ENCODE measurements at regions not wholly inside any gene's neighbourhood (a gene's known extent, or its start where the extent isn't known, plus 50 kb on each side); places are given as distances from the start of the nearest gene placed in this dataset.

DNA sequence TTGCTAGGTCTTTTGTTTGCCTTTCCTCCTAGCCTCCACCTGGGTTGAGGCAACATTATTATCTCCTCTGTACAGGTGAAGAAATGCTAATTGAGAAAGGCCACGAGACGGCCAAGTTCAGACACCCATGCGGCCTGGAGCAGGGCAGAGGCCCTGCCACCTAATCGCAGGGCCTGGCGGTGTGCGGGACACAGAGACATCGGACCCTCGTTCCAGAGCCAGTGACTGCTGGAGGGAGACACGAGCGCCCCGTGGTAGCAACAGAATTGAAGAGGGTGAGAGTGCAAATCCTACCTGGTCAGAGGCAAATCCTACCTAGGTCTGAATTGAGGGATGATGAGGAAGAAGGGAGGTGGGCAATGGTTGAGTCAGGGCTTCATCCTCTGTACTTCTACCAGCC, 113.8 kb upstream of the MEF2A start:
- TF ChIP-seq, protein P1, sequence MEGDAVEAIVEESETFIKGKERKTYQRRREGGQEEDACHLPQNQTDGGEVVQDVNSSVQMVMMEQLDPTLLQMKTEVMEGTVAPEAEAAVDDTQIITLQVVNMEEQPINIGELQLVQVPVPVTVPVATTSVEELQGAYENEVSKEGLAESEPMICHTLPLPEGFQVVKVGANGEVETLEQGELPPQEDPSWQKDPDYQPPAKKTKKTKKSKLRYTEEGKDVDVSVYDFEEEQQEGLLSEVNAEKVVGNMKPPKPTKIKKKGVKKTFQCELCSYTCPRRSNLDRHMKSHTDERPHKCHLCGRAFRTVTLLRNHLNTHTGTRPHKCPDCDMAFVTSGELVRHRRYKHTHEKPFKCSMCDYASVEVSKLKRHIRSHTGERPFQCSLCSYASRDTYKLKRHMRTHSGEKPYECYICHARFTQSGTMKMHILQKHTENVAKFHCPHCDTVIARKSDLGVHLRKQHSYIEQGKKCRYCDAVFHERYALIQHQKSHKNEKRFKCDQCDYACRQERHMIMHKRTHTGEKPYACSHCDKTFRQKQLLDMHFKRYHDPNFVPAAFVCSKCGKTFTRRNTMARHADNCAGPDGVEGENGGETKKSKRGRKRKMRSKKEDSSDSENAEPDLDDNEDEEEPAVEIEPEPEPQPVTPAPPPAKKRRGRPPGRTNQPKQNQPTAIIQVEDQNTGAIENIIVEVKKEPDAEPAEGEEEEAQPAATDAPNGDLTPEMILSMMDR (IDR thresholded peaks at IDR 0.05; ENCODE audit: low read depth, low read length, missing control alignments) = no peak
- DNase-seq (ENCODE audit: low read depth) = no peak
- in situ Hi-C loops (cut with HindIII; ENCODE audit: low sequenced_read_pairs) = no loop called here
- no peak overlapping the region for H3K4me3 ChIP-seq (ENCODE audit: low read depth, low read length)

DNA sequence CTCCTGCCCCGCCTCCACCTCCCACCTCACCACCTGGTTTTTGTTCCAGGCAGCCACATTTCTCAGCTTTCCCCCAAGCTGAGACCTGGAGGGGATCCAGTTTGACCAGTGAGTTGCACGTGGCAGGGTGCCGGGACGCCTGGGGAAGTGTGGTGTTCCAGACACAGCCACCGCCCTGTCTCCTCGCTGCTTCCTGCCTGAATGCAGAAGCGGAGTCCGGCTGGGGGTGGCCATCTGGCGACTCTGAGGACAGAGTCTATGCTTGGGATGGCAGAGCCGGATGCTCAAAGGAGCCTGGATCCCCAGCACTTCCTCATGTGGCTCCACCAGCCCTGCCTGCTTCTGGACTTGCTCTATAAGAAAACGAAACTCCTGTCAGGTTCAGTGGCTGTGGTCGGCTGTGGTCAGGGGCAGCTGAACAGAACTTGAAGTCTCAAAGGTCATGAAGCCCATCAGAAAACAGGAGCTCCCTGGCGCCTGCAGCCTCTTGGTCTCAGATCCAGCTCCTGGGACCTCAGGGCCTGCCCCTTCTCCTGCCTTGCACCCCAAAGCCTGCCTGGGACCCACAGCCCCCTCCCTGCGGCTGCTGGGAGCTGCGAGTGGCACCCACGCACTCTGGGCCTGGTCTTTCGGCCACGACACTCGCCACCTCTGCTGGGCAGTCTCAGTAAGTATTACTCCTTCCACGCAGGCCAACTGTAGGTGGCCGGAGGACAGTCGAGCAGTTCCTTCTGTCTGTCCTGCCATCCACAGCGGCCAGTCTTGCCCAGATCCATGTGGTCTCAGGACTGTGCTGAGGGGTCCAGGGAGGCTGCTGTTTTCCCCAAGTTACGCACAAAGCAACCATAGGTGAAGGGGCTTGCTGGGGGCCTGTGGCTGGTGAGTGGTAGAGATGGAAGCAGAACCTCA, 112.8 kb upstream of the MEF2A start:
- TF ChIP-seq, protein P1 (IDR thresholded peaks at IDR 0.05; ENCODE audit: low read depth, low read length, missing control alignments) = no peak
- DNase-seq (ENCODE audit: low read depth) = peak; percentile 38
- no peak overlapping the region for H3K4me3 ChIP-seq (ENCODE audit: low read depth, low read length)
- in situ Hi-C loops (cut with HindIII; ENCODE audit: low sequenced_read_pairs) = no loop called here

DNA sequence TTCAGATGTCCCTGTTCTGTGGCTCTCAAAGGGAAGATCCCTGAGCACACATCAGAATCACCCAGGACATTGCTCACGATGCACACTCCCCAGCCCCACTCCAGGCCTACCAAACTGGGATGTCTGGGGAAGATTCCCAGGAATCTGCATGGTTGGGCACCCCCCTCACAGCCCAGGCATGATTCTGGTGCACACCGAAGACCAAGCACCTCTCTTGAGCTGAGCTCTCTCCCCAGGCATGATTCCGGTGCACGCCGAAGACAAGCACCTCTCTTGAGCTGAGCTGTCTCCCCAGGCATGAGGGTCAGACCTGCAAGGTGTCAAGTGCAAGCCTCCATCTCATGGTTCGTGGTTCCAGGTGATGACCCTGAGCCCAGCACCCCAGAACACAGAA, 112.2 kb upstream of the MEF2A start:
- TF ChIP-seq, protein P1 (IDR thresholded peaks at IDR 0.05; ENCODE audit: low read depth, low read length, missing control alignments) = no peak
- no peak for DNase-seq (ENCODE audit: low read depth)
- no peak overlapping the region for H3K4me3 ChIP-seq (ENCODE audit: low read depth, low read length)
- in situ Hi-C loops (cut with HindIII; ENCODE audit: low sequenced_read_pairs) = no loop called here

DNA sequence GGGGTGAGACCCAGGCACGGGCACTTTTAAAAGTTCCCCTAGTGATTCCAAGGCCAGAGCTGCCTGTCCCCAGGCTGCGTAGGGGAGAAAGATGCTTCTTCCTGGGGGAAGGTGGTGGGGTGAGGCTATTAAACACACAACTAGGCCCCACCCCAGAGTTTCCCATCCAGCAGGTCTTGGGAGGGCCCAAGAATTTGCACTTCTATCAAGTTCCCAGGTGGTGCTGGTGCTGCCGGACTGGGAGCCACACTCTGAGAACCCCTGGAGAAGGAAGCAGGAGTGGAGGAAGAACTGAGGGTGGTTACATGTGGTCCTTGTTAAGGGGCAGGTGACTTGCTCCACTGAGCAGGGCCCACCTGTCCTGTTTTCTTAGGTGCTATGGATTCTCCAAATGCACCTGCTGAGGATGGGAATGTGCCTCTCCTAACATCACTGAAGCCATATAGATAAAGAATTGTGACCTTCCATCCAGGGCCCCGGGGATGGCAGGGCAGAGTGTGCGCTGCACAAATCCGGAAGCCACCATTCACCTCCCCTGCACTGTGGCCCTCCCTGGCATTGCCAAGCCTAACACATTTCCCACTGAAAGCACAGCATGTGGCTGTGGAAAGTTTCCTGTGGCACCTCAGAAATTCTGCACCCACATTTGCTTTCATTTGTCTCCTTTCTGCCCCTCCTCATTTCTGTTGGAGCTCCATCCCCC, 111.5 kb upstream of the MEF2A start:
- TF ChIP-seq, protein P1 (IDR thresholded peaks at IDR 0.05; ENCODE audit: low read depth, low read length, missing control alignments) = no peak
- in situ Hi-C loops (cut with HindIII; ENCODE audit: low sequenced_read_pairs) = no loop called here
- H3K4me3 ChIP-seq (ENCODE audit: low read depth, low read length) = no peak overlapping the region
- DNase-seq (ENCODE audit: low read depth) = no peak

DNA sequence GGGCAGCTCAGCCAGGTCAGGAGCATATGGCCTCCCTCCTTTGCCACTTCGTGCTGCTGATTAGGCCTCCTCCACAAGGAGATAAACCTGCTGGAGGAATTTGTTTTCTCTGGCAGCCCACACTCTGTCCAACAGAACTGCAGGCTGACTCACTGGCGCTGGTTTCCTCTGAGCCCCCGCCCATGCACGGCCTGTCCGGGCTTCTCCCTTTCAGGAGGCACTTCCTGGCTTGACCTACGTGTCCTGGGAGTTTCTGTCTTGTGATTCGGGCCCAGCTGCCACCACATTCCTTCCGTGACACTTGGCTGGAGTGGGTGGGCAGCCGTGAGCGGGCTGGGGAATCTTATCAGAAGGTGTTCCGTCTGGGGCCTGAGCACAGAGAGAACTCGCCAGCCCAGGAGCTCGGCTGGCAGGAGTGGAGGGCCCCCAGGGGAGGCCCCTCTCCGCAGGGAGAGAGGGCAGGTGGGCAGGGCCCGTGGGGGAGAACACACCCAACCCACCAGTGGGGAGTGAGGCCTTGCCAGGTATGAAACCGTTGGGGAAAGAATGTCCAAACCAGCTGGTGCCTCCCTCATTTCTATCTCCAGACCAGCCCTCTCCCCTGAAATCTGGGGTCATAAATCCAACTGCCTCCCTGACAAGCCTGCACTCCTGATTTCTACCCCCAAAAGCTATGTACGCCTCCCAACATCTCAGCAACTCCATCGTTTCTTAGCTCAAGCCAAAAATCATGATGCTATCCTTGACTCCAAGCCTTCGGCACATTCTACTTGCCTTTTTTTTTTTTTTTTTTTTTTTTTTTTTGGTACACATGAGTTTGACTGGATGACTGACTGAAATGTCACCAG, 110.6 kb upstream of the MEF2A start:
- H3K4me3 ChIP-seq (ENCODE audit: low read depth, low read length) = no peak overlapping the region
- TF ChIP-seq, protein P1 (IDR thresholded peaks at IDR 0.05; ENCODE audit: low read depth, low read length, missing control alignments) = no peak
- in situ Hi-C loops (cut with HindIII; ENCODE audit: low sequenced_read_pairs) = no loop called here
- DNase-seq (ENCODE audit: low read depth) = peak; percentile 77

DNA sequence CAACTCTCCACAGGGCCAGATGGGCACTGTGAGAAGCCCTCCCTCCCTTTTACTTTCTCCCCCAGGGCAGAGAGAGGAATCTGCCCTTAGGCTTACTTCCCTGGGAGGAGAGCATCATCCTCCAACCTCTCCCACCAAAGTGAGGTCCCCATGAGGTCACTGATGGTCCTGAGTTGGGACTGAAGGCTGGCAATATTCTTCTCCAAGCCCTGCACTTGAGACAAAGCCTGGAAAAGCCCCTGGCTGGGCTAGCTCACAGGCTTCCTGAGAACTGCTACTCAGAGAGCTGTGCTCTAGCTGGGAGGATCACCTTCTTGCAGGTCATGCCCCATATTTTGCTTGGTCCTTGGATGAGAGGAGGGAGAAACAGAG, 110.0 kb upstream of the MEF2A start:
- H3K4me3 ChIP-seq (ENCODE audit: low read depth, low read length) = no peak overlapping the region
- DNase-seq (ENCODE audit: low read depth) = no peak
- TF ChIP-seq, protein P1 (IDR thresholded peaks at IDR 0.05; ENCODE audit: low read depth, low read length, missing control alignments) = no peak
- in situ Hi-C loops (cut with HindIII; ENCODE audit: low sequenced_read_pairs) = no loop called here

Measured in astrocyte of the cerebellum (primary cell).